ENCODE measurements at regions not wholly inside any gene's neighbourhood (a gene's known extent, or its start where the extent isn't known, plus 50 kb on each side); places are given as distances from the start of the nearest gene placed in this dataset.

DNA sequence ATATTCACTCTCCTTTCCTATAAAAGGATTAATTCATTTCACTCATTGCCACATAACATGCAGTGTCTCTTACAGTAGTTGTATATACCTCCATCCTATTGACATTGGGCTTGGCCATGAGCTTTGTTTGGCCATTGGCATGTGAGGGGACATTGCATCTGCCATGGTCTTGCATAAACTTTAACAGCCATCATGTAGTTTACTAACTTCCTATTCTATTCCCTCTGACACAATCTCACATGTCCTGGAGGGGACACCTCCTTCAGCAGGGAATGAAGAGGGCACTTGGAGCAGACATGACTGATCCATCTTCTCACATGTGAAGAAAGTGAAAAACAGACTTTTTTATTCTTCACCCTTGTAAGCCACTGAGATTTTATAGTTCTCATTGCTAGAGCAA lies 115.5 kb upstream of the MARCKS start:
- DNase-seq (ENCODE audit: low read depth in 3 of 3, low spot score in 2 of 3): no peak

DNA sequence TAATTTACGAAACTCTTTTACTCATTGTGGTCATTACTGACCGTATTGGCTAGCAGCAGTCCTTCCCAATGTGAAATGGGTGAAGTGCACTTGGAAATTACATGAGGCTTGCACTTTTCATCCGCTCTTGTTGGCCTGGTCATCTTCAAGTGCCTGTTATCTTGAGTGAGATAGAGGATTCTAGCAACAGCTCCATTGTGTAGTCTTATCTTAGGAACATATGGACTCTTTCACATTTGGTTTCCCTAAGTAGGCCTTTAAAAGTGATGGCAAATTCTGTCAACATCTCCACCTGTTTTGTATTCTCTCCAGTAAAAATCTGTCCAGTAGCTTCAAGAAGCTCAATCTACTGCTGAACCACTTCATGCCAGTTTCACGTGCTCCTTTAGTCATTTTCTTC lies 114.8 kb upstream of the MARCKS start:
- no peak for DNase-seq (ENCODE audit: low read depth in 3 of 3, low spot score in 2 of 3)

DNA sequence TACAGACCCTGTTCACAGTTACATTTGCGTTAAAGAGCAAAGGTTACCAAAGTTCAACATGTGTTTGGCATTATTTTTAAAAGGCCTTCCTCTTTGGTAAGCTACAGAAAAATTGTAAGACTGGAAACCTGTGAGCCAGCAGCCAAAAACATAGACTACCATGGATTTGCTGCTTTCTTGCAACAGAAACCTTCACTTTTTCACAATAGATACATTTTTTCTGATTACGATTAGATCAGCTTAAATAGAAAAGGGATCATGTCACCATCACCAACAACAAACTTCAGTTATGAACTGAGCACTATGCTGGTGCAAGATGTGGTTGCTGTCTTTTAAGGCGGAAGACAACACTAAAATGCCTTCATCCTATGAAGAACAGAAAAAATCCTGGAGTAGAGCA lies 112.3 kb upstream of the MARCKS start:
- no peak for DNase-seq (ENCODE audit: low read depth in 3 of 3, low spot score in 2 of 3)

DNA sequence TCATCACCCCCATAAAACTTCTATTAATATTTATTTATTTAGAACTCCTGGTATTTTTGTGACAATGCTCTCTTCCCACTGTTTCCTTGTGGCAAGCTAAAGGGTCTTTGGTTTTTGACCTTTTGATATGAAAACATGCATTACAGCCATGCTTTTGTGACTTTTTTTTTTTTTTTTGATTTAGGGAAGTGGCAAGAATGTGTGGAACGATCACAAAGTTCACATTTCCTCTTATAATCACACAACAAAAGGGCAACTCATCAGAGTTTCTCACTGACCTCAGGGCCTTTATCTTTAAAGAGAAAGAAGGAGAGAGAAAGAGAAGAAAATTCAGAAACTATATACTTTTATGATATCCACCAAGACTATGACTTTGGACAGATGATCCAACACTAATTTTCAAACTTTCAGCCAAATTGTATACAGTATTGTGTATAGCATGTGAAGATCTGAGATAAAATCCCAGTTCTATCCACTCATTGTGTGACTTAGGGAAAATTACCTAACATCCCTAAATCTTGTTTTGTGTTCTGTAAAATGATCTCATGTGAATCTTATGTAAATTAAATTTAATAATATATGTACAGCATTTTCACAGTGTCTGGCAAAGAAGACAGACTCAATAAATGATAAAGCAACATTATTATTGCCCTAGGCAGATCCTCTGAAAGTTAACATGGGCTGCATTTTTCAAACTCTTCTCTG lies 106.8 kb upstream of the MARCKS start:
- DNase-seq (ENCODE audit: low read depth in 3 of 3, low spot score in 2 of 3): no peak

DNA sequence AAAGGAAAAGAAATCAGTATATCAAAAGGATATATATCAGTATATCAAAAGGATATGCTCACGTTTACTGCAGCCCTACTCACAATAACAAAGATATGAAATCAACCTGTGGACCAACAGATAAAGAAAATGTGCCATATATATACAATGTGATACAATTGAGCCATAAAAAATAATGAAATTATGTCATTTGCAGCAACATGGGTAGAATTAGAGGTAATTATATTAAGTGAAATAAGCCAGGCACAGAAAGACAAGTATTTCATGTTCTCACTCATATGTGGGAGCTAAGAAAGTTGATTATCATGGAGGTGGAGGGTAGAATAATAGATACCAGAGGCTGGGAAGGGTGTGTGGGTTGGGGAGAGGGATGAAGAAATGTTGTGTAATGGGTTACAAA lies 102.9 kb upstream of the MARCKS start:
- no peak for DNase-seq (ENCODE audit: low read depth in 3 of 3, low spot score in 2 of 3)

DNA sequence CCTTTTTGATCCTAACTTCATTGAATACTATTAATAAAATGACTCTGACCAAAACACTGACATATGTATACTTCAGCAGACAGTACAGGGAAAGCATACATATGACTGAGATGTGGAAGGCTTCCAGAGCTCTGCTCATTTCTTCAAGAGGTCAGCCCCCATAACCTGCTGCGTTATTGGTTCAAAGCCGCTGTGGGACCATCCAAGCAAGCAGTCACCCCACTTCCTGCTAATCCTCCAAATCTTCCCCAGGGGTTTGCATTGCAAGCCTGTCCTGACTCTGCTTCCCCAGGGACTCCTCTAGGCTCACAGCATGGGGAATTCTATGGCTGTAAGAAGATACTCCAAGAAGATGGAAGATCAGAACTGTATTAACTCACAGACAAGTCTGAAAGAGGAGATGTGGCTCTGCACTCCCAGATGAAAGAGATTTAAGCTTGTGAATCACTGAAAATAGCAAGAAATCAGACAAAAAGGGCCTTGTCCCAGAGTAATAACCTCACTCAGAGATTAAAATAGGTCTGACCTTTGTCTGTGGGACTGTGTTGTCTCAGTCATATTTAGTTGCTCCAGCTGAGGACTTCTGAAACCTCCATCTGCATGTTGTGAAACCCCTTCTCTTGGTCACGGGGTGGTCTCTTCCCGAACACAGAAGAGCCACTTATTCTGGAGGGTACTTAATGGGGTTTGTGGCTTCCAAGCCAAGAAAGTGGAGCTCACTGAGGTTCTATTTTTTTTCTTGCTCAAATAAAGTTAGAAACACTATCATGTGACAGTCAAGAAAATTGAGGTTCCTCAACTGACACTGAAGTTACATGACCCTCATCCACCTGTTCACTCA lies 101.5 kb upstream of the MARCKS start:
- no peak for DNase-seq (ENCODE audit: low read depth in 3 of 3, low spot score in 2 of 3)

DNA sequence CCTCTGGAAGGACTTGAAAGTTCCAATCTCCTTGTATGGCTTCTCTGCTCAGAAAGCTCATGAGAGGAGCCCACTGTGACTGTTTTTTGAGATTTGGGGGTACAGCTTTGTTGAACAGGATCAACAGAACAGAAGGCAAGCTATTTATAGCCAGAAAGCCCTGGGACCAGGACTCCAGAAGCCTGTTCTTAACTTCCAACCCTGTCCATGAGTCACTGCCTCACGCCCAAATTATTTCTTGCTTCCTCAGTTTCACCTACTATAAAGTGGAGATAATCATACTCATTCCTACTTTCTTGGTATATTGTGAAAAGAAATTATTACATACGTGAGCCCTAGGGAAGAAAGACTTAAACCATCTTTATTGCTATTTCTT lies 100.9 kb upstream of the MARCKS start:
- DNase-seq (ENCODE audit: low read depth in 3 of 3, low spot score in 2 of 3): no peak

DNA sequence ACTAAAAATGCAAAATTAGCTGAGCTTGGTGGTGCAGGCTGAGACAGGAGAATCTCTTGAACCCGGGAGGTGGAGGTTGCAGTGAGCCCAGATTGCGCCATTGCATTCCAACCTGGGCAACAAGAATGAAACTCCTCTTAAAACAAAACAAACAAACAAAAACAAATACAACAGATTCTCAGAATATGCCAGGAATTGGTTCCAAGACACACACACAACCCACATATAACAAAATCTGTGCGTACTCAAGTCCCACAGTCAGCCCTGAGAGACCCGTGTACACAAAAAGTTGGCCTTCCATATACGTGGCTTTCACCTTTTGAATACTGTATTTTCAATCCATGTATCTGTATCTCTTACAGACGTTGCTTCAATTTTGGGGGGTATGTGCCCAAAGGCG lies 98.9 kb upstream of the MARCKS start:
- DNase-seq (ENCODE audit: low read depth in 3 of 3, low spot score in 2 of 3): no peak

DNA sequence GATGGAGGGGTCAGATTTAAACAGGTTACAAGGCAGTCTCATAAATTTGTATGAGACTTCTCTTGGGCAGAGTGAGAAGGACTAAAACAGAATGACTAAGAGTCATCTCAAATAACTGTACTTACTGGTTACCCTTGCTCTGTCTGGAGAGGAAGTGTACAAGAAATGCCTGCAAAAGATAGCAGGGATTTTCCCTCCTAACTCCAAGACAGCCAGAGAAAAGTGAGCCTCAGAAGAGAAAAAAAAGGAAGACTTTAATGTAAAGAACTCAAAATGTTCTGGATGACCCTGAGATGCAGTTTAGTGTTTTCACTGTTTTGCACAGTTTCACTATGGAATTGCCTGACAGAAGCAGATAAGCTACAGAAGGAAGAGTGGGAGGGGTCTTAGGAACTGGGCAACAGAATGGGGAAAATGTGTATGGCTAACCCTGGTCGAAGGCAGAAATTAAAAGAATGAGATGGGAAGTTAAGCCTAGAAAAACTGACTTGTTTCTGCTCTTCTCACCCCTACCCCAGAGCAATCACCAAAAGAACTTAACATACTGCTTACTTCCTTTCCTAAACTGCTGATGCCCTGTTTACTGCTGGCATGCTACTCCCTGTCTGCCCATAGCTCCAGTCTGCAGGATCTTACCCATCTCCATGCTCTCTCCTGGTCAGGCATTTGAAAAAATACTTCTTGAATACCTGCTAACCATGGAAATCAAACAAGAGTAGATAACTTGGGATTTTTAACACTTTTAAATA lies 98.1 kb upstream of the MARCKS start:
- DNase-seq (ENCODE audit: low read depth in 3 of 3, low spot score in 2 of 3): no peak

DNA sequence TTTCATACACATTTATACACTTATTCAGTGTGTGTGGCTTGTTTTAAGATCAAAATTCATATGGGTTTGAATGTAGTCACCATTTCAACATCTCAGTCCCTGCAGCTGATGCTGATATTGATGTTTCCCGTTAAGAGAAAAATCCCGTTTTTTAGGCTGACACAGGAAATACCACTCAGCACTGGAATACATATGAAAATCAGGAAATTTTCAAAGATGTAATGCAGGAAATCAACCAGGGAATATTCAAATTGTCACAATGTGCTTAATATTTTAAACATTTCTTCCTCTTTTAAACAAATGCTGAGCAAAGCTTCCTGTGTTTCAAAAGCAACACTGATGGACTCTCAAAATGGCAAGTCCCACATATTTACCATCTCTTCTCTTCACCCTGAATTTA lies 94.5 kb upstream of the MARCKS start:
- no peak for DNase-seq (ENCODE audit: low read depth in 3 of 3, low spot score in 2 of 3)

DNA sequence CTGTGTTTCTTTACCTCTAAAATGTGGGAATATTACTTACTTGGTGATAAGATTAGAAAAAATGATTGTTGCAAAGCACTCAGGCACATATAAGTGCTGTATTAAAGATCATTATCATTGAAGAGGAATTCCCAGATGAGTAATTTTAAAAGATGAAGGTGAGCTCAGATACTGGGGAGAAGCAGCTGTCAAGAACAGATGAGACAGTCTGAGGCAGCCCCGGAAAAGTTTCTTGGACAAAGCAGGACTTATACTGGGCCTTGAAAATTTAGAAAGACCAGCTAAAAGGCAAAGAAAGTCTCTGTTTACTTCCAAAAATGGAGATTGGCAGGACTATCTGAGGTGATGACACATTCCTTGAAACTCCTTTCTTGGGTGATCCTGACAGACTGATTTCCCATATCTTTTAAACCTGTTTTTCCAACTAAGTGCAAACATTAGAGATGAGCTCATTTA lies 93.8 kb upstream of the MARCKS start:
- DNase-seq (ENCODE audit: low read depth in 3 of 3, low spot score in 2 of 3): no peak

DNA sequence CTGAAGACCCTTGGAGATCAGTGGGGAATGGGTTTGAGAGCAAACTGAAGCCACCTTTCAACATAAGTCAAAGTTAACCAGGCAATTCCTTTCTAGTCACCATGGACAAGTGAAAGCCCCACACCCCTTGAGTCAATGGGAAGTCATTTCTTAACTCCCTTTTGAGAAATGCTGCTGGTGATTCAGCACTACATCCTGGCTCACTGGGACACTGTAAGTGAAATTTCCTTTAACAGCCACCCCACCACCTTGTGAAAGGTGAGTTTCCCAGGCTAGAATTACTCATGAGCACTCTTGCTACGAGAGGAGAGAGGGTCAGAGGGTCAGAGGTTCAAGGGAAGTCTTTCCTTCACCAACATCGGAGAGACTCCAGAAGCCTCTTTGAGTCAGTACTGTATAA lies 93.3 kb upstream of the MARCKS start:
- DNase-seq (ENCODE audit: low read depth in 3 of 3, low spot score in 2 of 3): no peak

DNA sequence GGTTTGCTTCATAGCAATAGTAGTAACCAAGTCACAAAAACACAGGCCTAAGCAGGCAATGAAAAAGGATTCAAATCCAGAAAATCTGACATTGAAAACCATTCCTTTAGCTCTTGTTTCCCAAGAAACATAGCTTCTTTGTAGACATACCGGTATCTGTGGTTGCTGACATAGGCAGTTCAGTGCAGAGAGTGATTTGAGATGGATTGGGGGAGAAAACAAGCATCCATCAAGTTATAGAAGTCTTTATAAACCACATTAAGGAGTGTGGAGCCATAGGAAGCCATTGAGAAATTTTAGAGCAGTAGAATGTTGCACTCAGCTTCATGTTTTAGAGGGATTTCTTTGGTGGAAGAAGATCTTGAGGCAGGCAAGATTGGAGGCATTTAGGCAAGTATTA lies 91.2 kb upstream of the MARCKS start:
- no peak for DNase-seq (ENCODE audit: low read depth in 3 of 3, low spot score in 2 of 3)

DNA sequence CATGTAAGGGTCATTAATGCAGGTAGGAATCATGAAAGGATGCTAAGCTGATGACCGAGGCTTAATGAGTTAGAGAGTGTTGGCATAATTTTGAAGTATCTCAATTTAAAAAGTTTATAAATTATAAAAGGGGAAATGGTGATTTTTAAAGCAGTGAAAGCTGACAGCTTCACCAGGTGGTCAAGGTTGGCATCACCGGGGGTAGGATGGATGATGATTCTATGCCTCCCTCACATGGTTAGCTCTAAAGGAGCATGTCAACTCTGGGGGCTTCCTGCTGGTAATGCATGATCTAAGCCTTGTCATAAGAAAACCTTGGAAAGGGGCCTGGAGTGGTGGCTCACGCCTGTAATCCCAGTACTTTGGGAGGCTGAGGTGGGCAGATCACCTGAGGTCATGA lies 89.2 kb upstream of the MARCKS start:
- DNase-seq (ENCODE audit: low read depth in 3 of 3, low spot score in 2 of 3): no peak

DNA sequence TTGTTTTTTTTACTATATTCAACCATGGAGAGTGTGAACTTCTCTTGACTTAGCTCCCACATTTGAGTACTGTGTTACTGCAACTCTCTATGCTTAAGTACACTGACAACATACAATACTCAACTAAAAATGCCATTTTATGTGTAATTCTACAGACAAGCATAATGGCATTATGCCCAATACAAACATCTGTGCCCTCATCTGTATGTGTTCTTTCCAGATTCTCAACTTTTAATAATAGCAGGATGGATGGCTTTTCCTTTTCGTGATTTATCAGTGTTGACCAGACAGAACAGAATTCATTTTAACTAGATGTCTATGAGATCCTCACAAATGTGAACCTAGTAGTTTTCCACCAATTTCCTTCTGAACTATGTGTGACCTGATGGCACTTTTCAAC lies 84.2 kb upstream of the MARCKS start:
- DNase-seq (ENCODE audit: low read depth in 3 of 3, low spot score in 2 of 3): no peak

DNA sequence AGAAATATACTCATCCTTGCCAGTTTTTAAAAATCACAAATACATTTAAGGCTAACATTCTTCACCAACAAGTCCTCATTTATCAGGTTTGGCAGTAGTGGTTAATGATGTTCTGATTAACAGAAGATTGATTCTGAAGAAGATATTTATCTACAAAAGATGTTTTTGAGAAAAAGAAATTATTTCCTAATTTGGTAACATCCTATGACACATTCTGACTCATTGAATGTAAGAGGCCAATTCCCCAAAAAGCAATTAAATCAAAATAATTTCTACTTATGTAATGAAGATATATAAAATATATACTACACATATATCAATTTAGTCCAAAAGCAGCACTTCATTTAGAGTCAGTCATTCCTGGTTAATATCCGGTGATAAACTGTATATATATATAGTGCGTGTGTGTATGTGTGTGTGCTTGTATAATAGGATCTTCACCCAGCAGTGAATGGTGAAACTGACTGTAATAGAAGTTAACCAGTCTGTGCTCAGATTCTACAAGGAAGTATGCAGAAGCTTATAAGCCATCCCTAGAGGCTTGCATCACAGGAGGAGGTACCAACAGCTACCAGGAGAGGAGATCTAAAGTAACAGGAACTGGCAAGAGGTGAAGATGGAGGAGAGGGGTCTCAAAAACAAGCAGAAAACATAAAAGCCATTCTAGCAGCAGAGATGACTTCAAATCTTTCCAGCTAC lies 82.9 kb upstream of the MARCKS start:
- DNase-seq (ENCODE audit: low read depth in 3 of 3, low spot score in 2 of 3): no peak

DNA sequence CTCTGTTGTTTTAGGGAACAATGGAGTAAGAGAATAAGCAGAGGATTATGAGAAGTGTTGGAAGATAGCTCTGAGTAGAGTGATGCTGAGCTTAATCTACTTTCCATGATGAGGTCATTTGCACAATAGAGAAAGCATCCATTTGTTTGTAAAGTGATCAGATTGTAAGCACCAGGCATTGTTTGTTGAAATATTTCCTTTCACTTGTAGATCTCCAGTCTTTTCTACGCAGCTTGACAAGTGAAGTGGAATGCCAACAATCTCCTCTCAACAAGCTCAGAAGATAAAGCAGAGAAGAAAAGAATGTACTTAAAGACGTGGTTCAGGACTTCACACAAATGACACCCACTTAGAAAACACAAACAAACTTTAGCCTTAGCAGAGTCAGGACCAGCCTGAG lies 80.1 kb upstream of the MARCKS start:
- no peak for DNase-seq (ENCODE audit: low read depth in 3 of 3, low spot score in 2 of 3)

DNA sequence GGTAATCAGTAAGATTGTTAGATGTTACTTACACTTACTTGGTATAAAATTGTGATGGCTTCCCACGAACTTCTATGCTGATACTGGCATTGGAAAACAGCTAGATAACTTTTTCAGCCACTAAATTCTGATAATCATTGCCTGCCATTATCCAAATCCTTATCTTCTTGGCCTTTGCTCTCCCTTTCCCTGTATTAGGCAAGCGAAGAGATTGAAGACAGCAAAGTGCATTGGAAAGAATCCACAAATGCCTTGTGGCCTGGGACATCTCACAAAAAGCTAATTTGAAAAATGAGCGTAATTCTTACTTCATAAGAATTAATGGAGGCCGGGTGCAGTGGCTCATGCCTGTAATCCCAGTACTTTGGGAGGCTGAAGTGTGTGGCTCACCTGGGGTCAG lies 79.5 kb upstream of the MARCKS start:
- no peak for DNase-seq (ENCODE audit: low read depth in 3 of 3, low spot score in 2 of 3)

DNA sequence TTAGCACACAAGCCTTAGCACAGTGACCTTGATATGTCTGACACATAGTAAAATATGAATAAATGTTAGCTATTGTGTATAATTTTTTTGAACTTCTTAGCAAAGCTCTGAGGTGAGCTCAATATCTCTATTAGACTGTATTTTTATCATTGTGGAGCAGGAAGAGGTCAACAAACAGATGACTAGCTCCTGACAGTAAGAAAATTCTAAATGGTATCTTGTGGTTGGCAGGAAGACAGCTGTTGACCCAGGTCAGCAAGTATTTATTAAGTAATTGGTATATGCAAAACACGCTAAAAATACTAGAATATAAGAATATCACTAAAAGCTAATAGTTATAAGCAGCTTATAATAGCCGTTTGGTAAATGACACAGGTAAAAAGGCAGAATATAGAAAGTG lies 77.5 kb upstream of the MARCKS start:
- no peak for DNase-seq (ENCODE audit: low read depth in 3 of 3, low spot score in 2 of 3)

DNA sequence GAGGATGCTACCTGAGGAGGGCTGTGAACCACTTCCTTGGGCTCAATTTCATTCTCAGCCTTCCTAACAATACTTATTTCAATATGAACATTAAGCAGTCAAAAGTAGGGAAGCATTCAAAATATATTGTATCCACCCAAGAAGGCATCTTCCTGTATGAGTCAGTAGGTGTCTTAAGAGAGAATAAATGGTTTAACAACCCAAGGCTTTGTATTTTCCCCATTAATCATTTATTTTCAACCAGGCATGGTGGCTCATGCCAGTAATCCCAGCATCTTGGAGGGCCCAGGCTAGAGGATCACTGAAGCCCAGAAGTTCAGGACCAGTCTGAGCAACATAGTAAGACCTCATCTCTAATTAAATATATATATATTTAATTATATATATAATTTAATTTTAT lies 74.5 kb upstream of the MARCKS start:
- no peak for DNase-seq (ENCODE audit: low read depth in 3 of 3, low spot score in 2 of 3)

DNA sequence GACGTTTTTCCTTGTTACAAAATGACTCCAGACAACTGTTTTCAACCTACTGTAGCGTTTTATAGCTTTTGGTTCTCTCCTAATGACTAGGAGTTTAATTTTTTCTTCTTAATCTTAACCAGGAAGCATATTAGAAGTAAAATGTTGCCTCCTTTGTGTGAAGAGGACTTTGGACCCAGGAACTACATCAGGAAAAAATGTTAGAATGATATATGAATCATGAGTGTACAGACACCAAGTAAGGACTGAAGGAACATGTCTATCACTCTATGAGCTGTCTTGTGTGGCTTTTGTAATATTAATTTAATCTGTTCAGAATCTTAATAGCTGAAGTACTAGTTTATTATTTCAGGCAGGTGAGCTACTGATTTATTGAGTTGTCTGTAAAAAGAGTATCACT lies 71.0 kb upstream of the MARCKS start:
- DNase-seq (ENCODE audit: low read depth in 3 of 3, low spot score in 2 of 3): no peak
